ENCODE measurements at regions not wholly inside any gene's neighbourhood (a gene's known extent, or its start where the extent isn't known, plus 50 kb on each side); places are given as distances from the start of the nearest gene placed in this dataset.

- no peak for TF ChIP-seq CTCF (IDR thresholded peaks at IDR 0.05; ENCODE audit: insufficient read depth, low read depth, low read length)
- no peak for TF ChIP-seq EZH2 (IDR thresholded peaks at IDR 0.05; ENCODE audit: insufficient read depth, low read length)
These were observed 243.4 kb upstream of the DDI1 start for GRCh38 chr11:103792981-103793468.
